GM21717 (cell line): ENCODE measurements at regions not wholly inside any gene's neighbourhood (a gene's known extent, or its start where the extent isn't known, plus 50 kb on each side); places are given as distances from the start of the nearest gene placed in this dataset.

Experiments
- ATAC-seq: cut with Tn5 transposase; IDR thresholded peaks from one replicate; pipeline ENCODE4 v1.9.1; 2021; ENCODE audit warnings: mild to moderate bottlenecking, moderate library complexity; ENCODE audit not compliant: unreplicated experiment

DNA sequence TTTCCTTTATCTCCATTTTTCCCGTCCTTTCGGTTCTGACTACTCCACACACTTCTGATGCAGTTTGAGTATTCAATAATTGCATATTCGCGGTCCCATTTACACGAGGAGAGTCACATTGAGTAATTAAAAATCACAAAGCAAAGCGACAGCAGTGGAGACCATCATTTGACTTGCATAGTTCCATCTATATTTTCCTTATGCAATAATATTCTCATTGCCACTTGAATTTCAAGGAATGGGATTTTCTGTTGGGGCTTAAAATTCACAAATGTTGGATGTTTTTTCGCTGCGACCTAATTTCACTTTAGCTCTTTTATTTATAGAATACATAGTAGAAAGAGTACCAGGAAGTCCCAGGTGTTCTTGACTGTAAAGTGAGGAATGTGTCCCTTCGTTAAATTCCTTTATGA lies 186.8 kb downstream of the ZEB2 start:
- no peak for ATAC-seq

DNA sequence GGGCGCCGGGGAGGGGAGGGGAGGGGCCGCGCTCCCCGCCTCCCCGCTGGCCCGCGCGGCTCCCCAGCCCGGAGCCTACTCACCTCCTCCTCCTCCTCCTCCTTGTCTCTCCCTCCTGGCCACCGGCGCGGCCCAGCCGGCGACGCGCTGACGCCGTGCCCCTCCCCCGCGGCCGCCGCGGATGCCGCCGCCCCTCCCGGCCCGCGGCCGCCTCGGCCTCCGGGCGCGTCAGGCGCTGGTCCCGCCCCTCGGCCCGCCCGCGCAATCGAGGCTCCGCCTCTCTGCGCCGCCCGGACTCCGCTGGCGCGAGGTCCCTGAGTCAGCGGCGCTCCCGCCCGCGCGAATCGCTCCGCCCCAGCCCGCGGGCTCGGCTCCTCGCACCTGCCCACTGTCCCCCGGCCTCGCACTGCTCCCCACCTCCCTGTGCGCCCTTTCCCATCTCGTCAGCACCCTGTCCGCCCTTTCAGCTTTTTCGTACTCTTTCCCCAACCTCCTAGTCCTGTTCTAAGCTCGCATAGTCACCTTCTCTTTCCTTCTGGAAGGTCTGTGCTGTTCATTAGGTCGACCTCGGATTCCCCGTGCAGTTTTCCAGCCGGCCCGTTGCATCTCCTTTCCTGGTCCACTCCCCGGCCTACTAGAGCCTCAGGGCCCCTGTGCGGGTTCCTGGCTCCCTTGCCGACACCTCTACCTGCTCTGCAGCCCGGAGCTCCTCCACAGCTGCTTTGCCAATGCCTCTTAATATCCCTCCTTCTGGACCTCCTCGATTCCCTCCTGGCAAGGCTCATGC lies 187.4 kb downstream of the ZEB2 start:
- ATAC-seq: peak; percentile 90

DNA sequence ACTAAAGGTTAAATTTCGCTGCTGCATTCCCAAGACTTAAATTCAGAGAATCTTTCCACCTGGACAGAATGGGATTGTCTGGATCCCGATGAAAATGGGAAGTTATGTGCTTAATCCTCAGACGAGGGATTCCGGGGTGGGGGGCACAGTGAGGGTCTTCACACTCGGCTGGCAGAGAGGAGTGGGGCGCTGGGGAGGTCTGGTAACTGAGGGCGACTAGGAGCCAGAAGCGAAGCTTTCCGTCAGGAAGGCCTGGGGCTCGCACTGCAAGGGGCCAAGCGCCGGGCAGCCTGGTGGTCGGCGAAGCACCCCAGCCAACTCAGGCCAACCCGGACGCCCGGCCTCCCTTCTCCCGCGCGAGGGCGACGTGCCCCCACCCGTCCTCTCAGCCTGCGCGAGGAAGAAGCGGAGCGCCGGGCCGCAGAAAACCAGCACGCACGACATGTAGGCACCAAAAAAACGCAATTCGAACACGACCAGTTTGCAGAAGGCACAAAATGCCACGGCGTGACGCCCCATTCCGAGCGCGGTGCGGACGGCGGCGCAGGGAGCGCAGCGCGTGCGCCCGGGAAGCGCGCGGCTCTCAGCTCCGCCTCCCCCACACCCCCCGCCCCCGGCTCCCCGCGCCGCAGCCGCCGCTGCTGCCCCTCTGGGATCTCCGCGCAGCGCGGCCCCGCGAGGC lies 188.1 kb downstream of the ZEB2 start:
- ATAC-seq: peak; percentile 44

DNA sequence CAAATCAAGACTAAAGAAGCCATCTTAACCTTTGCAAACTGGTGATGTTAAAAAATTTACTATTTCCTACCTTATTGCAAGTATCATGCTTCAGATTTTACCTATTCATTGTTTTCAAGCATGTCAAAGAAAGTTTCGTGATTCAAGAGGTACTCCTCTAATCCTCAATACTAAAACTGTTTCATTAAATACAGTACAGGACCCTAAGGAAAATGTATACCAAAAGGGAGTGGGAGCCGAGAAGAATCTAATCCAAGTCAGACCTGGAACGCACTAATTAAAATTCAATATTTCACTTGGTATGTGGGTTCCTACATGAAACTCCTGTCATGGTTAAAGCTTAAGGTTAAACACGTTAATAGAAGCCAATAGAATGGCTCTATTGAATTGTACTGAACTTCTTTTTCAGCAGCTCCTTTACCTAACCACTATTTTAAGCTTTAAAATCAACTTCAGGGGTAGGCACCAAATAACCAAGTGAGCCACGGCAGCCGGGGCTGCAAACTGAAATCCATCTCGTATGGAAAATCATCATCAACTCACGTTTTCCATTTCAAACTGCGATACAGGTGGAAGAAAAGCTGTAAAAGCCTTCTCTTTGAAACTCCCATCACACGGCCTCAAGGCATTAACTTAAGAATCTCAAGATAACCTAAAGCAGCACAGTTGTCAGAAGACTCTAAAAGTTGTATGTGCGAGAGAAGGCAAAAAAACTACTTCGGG lies 188.8 kb downstream of the ZEB2 start:
- ATAC-seq: no peak

DNA sequence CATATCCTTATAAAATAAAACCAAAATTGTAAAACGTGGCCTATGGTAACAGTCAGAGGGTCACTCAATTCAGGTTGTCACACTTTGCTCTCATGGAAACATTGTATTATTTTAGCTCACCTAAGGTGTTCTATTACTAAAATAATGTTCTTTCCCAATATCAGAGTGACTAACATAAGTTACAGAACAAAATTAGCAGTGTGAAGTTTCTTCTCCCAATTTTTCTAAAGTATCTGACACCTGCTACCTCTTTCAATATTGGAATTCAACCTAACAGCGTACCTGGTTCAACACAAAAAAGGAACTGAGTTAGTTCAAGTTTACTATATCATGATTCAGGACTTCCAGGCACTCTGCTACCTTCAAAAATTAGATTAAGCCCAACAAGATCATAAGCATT lies 190.4 kb downstream of the ZEB2 start:
- no peak for ATAC-seq

DNA sequence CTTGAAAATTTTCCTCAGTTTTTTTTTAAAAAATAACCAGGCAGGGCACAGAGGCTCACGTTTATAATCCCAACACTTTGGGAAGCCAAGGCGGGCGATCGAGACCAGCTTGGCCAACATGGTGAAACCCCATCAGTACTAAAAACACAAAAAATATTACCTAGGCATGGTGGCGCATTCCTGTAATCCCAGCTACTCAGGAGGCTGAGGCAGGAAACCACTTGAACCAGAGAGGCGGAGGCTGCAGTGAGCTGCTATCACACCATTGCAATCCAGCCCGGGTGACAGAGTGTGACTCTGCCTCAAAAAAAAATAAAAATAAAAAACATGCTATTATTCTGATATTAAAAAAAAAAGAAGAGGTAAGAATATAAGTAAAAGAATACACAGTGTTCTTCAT lies 191.0 kb downstream of the ZEB2 start:
- ATAC-seq: no peak

DNA sequence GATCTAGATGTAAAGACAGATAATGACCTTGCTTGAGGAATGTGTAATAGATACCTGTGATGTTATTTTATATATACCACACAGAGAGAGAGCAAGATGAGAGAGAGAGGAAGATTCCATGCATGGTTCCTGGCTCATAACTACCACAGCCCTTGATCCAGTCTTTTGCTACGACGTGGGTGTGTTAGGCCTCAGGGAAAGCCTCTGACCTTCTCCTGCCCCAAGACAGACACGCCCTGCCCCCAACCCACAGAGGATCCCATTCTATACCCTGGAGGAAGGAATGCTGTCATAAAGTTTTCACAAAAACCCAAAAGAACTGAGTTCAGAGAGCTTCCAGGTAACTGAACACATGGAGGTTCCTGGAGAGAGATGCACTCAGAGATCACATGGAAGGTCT lies 193.1 kb downstream of the ZEB2 start:
- ATAC-seq: no peak

DNA sequence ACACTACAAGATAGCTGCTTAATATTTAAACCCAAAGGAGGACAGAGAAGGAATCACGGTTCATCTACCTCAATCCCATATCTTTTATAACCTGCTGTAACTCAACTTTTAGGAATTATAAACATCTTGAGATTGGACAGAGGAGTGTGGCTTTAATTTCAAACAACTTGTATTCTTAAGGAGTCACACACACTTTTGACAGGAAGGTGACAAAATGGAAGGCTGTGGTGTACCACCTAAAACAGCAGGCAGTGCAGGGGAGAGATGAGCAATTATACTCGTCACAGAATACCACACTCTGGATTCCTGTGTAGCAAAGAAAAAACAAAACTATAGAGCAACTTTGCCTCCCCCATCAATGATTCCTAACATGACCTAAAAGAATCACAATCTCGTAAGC lies 194.8 kb downstream of the ZEB2 start:
- ATAC-seq: peak; percentile 63

DNA sequence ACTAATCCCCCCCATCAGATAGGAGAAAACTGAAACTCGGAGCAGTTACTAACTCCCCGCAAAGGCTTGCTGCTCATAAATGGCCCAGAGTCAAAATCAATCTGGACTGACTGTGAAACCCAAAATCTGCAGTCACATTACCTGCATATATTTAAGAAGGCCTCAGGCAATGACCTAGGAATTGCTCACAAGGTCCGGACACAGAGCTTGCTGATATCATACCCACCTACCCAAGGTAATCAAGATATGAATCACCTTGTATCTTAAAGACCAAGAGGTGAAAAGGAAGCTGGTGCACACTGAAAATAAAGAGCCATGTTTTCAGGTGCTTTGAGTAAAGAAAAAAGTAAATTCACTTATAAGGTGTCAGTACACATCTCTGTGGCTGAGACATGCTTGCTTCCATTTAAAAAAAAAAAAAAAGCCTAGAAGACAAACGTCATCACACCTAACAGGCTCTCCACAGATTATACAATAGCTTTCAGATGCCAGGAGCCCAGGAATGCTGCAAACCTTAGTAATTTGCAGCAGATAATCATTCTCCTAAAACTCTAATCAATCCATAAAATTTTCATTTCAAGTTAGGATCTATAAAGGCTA lies 195.4 kb downstream of the ZEB2 start:
- peak; percentile 45 for ATAC-seq

DNA sequence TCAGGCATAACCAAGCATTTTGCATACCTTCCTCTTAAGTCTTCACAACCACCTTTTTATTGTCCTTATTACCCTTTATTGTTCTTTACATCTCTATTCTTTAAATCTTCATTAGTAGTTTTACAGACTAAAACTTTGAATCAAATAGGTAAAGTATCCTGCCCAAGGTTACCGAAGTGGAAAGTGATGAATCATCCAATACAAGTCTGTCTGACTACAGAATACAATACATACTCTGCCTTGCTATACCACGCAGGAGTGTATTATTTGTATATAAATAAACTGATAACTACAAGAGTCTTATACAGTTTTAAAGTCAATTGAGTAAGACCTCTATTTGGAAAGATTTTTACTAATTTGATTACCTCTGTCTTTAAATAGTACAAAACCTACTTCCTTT lies 196.0 kb downstream of the ZEB2 start:
- peak; percentile 43 for ATAC-seq

DNA sequence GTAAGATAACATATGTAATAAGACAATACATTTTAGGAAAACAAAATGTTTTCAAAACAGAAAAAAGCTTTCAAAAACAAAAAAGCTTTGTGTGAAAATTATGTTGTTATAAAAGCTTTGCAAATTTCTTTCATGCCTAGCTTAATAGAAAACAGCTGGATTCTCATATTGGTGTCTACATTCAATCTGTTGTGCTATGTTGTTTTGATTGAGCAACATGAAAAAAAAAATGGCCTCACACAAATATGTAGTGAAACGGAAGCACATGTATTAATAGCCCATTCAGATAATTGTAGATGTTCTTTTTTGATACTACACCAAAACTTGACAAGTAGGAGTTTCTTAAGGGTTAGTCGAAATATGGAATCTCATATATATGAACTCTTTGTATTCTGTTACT lies 197.5 kb downstream of the ZEB2 start:
- ATAC-seq: no peak

DNA sequence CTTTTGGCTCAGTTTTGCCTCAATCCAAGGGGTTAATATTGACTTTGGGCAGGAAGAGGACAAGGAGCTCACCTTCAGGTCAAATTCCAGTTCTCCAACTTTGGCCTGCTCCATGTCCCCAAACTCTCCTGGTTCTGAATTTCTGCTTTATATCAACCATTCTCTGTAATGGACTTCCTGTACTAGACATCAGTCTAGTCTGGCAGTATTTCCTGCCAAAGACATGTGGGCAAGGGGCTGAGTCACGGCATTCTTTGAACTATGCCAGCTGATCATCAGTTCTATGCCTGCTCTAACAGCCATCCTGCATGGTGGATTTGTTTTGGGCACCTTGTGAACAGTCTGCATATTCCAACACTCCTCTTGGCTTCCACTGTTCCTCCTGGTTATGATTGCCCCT lies 199.4 kb downstream of the ZEB2 start:
- no peak for ATAC-seq

DNA sequence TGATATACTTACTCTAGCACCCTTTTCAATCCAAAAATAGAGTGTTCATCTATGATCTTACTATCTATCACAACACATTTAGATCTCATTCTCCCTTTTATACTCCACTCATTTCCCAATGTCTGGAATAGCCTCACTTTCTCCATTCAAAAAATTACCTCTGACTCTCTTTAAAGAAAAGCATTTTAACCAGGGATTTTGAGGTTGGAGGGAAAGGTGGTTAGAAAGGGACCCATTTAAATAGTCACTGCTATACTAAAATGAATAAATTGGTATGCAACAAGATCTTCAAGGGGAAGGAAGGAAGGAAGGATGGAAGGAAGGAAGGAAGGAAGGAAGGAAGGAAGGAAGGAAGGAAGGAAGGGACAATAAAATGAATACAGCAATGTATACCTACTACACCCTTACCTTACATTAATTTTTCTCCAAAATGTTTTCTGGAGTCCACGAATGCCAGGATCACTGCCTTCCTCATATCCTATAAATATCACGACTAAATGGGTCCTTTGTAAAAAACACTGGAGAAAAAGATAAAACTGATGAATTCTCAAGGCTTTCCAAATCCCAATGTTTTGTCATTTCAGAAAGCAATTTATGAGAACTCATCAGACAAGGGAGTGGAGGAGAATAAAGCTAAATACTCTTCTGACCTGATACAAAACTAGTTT lies 202.7 kb downstream of the ZEB2 start:
- ATAC-seq: no peak

DNA sequence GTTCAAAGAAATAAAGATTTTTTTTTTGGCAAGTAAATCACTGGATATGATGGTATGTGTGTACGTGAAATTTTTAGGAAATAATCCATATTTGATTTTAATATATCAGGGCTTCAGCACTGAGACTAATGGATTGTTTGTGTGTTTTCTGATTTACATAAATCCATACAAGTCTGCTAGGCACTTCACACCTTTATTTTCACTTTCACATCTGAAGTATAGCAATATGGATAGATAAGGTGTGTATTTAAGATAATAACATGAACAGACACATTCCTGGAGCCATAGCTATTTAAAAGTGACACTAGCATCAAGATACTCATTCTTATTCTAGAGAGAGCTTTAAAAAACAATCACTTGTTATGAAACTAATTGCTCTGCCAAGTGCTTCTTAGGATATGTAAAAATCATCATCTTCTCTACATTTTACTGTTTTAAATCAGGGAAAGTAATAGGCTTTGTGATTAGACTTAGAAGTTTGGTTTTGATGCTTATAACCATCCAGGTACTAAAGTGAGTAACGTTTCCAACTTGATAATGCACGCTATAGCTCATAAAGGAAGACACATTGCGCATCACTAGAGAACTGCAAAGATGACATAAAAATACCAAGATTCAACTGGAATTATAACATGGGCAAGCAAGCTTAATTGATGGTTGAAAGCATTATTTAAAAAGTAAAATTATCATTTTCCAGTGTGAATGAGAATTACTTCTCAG lies 208.9 kb downstream of the ZEB2 start:
- no peak for ATAC-seq

DNA sequence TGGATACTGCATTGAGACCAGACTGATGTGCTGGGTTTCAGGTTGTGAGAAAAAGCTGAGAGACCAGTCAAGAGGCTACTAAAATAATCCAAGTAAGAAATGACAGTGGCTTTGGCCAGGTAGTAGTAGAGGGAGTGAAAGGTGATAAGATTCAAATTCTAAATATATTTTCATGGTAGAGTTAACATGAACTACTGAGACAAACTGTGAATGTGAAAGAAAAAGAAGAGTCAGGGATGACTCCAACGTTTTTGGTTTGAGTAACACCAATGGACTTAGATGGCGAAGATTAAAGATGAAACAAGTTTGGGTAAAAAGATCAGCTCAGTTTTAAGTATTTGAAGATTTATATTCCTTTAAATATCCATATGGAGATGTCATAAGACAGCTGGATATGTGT lies 209.4 kb downstream of the ZEB2 start:
- peak; percentile 70 for ATAC-seq

DNA sequence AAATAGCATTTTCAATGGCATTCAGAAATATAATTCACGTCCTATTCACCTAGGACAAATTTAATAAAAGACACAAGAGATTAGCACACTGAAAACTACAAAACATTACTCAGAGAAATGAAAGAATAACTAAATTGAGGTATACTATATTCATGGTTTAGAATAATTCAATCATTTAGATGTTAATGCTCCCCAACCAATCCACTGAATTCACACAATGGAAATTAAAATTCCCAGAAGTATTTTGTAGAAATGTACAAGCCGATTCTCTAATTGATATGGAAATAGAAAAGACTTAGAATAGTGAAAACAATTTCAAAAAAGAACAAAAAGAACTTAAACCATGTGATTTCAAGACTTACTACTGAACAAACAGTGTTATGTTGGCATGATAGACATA lies 212.2 kb downstream of the ZEB2 start:
- ATAC-seq: no peak

DNA sequence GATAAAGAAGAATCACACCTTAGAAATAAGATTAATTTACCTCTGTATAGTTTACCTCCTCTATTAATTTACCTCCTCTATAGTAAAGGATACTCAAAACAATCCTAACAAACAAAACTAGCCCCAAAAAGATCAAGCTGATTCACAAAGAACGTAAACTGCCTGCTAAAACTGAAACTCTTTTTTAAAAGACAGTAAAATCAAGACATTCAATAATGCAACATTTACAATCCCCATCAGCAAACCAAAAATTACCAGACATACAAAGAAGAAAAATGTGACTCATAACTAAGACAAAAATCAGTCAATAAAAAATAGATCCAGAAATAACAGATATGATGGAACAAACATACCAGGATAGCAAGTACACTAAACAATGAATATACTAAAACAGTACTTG lies 215.7 kb downstream of the ZEB2 start:
- ATAC-seq: no peak

DNA sequence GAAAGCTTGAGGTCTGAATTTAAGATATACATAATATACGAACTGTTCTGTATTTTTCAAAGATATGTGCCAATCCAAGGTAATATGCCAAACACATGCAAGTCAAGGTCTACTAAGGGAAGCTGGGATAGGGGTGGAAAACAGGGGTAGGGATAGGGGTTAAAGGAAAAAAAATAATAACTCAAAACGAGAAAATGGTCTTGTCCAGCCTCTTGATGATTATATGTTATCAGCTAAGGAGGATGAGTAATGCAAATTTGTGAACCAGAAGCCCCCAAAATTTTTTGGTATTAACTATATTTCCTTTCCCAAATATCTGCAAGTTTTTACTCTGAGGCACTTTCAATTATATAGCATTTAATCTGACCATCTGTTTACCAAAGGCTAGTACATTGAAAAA lies 219.3 kb downstream of the ZEB2 start:
- no peak for ATAC-seq

DNA sequence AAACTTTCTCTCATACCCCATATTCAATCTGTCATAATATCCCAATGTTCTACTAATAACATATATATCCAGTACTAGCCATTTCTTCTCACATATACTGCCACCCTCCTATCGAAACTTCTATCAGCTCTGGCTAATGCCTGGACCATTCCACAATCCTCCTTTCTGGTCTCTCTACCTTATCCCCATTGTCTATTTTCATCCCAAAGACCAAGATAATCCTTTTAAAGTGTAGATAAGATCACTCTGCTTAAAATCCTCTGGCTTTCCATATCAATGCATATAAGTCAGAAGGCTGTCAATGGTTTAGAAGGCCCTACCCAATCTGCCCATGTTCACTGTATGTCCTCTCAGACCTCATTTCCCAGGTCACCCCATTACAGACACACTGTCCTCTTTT lies 229.6 kb downstream of the ZEB2 start:
- ATAC-seq: no peak

DNA sequence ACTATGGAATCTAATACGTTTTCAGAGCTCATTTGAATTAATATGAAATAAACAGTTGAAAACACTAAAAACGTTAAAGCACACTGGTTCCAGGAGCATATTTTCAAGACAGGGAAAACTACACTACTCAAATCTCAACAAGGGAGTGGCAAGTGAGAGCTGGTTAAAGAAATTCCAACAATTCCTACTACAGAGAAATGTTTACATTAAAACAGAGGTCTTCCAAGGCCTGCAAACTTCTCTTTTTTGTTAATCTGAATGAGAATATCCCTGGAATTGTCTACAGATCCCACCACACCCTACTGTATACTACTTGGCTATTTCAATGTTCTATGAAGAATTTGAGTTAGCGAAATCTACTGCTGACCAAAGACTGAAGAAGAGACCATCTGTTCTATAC lies 231.5 kb downstream of the ZEB2 start:
- no peak for ATAC-seq
